Suprapubic skin (tissue), 4 donors: ENCODE measurements at regions not wholly inside any gene's neighbourhood (a gene's known extent, or its start where the extent isn't known, plus 50 kb on each side); places are given as distances from the start of the nearest gene placed in this dataset.

ENCODE experiments used
- DNase-seq, 2 donors: peaks; one replicate each; pipeline ENCODE4 v3.0.0-alpha.2; 2019; ENCODE audit warnings: low spot score in 2 of 2
- H3K27ac ChIP-seq: fragments of 200-600 bp; sonication (generic); one replicate; pipeline ENCODE4 v1.5.1; 2019
- H3K27me3 ChIP-seq: fragments of 200-600 bp; sonication (generic); one replicate; pipeline ENCODE4 v1.5.1; 2019
- H3K36me3 ChIP-seq: fragments of 200-600 bp; sonication (generic); one replicate; pipeline ENCODE4 v1.5.1; 2019
- H3K4me1 ChIP-seq: fragments of 200-600 bp; sonication (generic); one replicate; pipeline ENCODE4 v1.5.1; 2019
- H3K4me3 ChIP-seq: fragments of 200-600 bp; sonication (generic); one replicate; pipeline ENCODE4 v1.5.1; 2019; ENCODE audit warnings: mild to moderate bottlenecking
- H3K9me3 ChIP-seq: fragments of 200-600 bp; sonication (generic); one replicate; pipeline ENCODE4 v1.5.1; 2019
- EP300 ChIP-seq: sonication (generic); formaldehyde crosslinking; IDR thresholded peaks from one replicate; pipeline ENCODE4 v1.6.1; 2017; ENCODE audit warnings: antibody characterized with exemption
- POLR2A ChIP-seq, 2 donors: fragments of 450-650 bp; IDR thresholded peaks; one replicate each; pipeline ENCODE4 v1.6.1; 2017; ENCODE audit warnings: antibody characterized with exemption in 2 of 2, mild to moderate bottlenecking in 2 of 2, moderate library complexity in 2 of 2
- POLR2AphosphoS5 ChIP-seq, 3 donors: sonication (generic); formaldehyde crosslinking; IDR thresholded peaks; one replicate each; pipeline ENCODE4 v1.6.1; 2017; ENCODE audit warnings: antibody characterized with exemption in 3 of 3
- WGBS: methylation state at CpG from one replicate; pipeline ENCODE4 v1.1.5; 2018; 5-methylcytosine and 5-hydroxymethylcytosine counted together
- TF ChIP-seq, protein P1 (sequence below), 2 donors: fragments of 200-600 bp in 1 of 2; fragments of 450-650 bp in 1 of 2; sonication (generic) in 1 of 2; IDR thresholded peaks; one replicate each; pipeline ENCODE4 v1.5.1; 2016 to 2019; ENCODE audit warnings: antibody characterized with exemption in 2 of 2, mild to moderate bottlenecking in 1 of 2, moderate library complexity in 1 of 2

DNA sequence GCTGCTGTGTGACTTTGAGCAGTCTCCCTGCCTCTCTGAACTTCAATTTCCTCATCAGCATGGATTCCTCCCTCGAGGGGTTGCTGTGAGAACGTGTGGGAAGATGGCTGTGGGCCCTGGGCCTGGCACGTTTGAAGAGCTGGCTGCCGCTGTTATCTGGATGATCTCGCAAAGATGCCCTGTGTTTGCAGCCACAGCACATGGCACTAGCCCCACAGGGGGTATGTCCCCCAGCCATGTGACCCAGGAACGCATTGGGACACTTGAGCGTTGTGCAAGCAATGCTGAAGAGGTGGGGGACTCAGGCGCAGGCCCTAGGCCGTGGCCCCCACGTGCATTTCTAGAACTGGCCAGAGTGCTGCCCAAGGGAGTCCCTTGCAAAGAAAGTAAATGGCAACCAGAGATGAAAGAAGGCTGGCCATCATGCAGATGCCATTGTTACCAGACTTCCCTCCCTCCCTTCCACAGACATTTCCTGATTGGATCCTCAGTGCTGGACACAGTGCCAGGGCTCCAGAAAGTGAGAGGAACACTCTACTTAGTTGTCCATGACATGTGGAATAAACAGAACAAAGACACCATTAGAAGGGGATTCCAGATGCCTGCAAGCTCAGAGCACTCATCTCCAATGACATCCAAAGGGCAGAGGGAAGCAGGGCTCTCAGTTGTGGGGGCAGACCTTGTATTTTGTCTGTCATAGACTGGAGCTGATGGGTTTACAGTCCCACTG, 65.1 kb upstream of the NEURL1B start:
- no peak for DNase-seq
- TF ChIP-seq POLR2A (IDR thresholded peaks at IDR 0.05) (no peak), POLR2AphosphoS5 (IDR thresholded peaks at IDR 0.05) (no peak), EP300 (no peak)
- TF ChIP-seq, protein P1, sequence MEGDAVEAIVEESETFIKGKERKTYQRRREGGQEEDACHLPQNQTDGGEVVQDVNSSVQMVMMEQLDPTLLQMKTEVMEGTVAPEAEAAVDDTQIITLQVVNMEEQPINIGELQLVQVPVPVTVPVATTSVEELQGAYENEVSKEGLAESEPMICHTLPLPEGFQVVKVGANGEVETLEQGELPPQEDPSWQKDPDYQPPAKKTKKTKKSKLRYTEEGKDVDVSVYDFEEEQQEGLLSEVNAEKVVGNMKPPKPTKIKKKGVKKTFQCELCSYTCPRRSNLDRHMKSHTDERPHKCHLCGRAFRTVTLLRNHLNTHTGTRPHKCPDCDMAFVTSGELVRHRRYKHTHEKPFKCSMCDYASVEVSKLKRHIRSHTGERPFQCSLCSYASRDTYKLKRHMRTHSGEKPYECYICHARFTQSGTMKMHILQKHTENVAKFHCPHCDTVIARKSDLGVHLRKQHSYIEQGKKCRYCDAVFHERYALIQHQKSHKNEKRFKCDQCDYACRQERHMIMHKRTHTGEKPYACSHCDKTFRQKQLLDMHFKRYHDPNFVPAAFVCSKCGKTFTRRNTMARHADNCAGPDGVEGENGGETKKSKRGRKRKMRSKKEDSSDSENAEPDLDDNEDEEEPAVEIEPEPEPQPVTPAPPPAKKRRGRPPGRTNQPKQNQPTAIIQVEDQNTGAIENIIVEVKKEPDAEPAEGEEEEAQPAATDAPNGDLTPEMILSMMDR (IDR thresholded peaks at IDR 0.05): no peak
- no peaks in the 10 kb centered on the region for H3K27me3 ChIP-seq
- WGBS: 62% methylated on average over 6 of the region's 10 CpGs
- H3K4me3 ChIP-seq: no peak overlapping the region
- H3K27ac ChIP-seq: no peak overlapping the region
- no peaks in the 10 kb centered on the region for H3K9me3 ChIP-seq
- peaks cover 10% of the 10 kb centered on the region for H3K4me1 ChIP-seq
- H3K36me3 ChIP-seq: no peaks in the 10 kb centered on the region

DNA sequence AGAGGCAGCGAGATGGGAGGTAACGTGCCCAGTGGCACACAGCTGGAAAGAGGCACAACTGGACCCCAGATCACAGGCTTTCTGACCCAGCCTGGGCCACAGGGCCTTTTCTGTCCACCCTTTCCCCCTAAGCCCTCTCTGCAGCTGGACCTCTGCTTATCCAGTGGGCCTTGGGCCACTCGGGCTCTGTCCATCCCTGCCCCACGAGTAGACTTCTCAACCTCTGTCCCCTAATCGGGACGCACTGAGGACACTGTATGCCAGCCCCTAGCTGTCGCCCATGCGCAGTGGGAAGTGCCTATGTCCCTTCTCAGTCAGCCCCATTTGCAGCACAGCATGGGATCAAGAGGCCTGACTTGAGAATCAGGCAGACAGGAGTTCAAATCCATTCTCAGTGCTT, 65.6 kb upstream of the NEURL1B start:
- DNase-seq: no peak
- TF ChIP-seq POLR2A (IDR thresholded peaks at IDR 0.05): no peak
- TF ChIP-seq, protein P1 (IDR thresholded peaks at IDR 0.05): no peak
- no peak for TF ChIP-seq EP300
- no peak for TF ChIP-seq POLR2AphosphoS5 (IDR thresholded peaks at IDR 0.05)
- no peaks in the 10 kb centered on the region for H3K27me3 ChIP-seq
- no peak overlapping the region for H3K27ac ChIP-seq
- H3K4me1 ChIP-seq: peaks cover 10% of the 10 kb centered on the region
- H3K9me3 ChIP-seq: no peaks in the 10 kb centered on the region
- no peaks in the 10 kb centered on the region for H3K36me3 ChIP-seq
- no peak overlapping the region for H3K4me3 ChIP-seq
- 85% methylated on average over 8 of the region's 8 CpGs for WGBS

DNA sequence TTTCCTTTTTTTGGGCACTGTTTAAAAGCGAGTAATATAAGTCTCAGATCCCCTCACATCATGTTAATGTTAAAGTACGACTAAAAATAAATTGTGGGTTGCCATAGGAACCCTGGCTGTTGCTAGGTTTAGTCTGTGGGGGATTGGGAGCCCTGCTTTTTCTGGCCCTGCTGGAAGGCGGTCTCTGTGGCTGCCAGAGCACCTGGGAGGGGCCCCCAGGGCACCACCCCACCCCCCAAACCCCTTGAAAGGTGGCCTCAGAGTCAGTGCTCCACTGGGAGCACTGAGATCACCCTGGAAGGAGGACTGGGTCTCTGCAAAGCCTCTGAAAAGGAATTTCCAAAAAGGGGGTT, 66.2 kb upstream of the NEURL1B start:
- TF ChIP-seq, protein P1 (IDR thresholded peaks at IDR 0.05): no peak
- TF ChIP-seq EP300 (no peak), POLR2AphosphoS5 (IDR thresholded peaks at IDR 0.05) (no peak), POLR2A (IDR thresholded peaks at IDR 0.05) (no peak)

GRCh38 chr5:172573986-172574870, 66.8 kb upstream of the NEURL1B start:
- Histone ChIP-seq H3K36me3 (no peaks in the 10 kb centered on the region), H3K27me3 (no peaks in the 10 kb centered on the region), H3K4me3 (no peak overlapping the region), H3K4me1 (peaks cover 21% of the 10 kb centered on the region), H3K9me3 (no peaks in the 10 kb centered on the region), H3K27ac (no peak overlapping the region)
- no peak for DNase-seq
- TF ChIP-seq, protein P1 (IDR thresholded peaks at IDR 0.05): no peak
- TF ChIP-seq POLR2A (IDR thresholded peaks at IDR 0.05) (no peak), POLR2AphosphoS5 (IDR thresholded peaks at IDR 0.05) (no peak), EP300 (no peak)
- WGBS: 81% methylated on average over 12 of the region's 12 CpGs

More for the DNA sequence above, 66.2 kb upstream of the NEURL1B start:
- H3K27me3 ChIP-seq: no peaks in the 10 kb centered on the region
- H3K4me1 ChIP-seq: peaks cover 15% of the 10 kb centered on the region
- no peaks in the 10 kb centered on the region for H3K9me3 ChIP-seq
- H3K4me3 ChIP-seq: no peak overlapping the region
- H3K27ac ChIP-seq: no peak overlapping the region
- DNase-seq: no peak
- no peaks in the 10 kb centered on the region for H3K36me3 ChIP-seq
- 71% methylated on average over 3 of the region's 3 CpGs for WGBS
